ENCODE measurements at regions not wholly inside any gene's neighbourhood (a gene's known extent, or its start where the extent isn't known, plus 50 kb on each side); places are given as distances from the start of the nearest gene placed in this dataset.

DNA sequence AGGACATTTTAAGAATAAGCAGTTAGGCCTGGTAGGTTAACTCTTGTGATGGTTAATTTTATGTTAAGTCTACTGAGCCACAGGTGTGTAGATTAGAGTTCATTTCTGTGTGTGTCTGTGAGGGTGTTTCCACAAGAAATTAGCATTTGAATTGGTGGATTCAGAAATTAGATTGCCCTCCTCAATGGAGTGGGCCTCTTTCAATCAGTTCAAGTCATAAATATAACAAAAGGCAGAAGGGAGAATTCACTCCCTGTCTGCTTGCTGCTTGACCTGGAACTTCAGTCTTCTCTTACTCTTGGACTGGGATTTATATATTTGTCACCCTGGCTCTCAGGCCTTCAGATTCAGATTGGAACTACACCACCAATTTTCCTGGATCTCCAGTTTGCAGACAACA is 55.3 kb upstream of the POM121L12 start:
- DNase-seq: no peak

DNA sequence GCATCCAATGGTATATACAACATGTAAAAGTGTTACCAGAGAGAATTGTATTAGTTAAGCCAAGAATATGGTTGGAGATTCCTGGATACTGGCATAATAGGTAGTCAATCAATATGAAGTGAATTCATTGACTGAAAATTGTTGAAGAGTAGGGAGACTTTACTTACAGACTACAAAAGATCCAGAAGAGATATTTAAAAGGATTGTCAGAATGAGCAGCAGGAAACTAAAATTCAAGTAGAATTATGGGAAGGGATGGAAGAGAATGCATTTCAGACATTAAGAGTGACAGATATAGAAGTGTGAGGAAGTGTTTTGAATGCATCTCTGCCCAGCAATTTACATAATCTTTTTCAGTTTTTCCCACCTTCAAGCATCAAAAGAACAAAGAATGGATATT is 62.3 kb upstream of the POM121L12 start:
- DNase-seq: no peak

DNA sequence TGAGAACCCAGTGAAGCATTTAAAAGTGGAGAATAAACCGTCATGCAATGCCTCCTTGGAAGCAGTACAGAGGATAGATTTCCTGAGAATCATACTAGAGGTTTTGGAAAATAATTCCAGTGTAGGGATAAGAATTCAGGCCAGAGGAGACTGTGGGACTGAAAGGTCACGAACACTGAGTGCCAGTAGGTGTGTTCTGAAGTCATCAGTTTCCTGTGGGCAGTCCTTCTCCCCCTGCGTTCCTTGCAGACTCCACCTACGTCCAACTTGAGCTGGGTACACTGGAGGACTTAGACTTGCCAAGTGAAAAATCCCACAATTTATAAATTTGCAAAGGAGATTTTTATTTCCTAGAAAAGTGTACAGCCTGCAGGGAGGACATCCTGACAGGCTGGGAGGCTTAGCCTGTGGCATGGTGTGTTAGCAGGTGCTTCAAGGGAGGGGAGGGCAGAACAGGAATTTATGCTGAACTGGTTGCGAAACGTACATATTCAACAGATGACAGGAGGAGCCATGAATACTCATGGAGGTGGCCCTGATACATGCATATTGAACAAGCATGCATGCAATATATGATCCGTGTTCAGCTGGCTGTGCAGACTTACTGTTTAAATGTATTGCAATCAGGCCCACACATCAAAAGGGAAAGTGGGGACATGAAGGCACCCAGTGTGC is 72.9 kb upstream of the POM121L12 start:
- no peak for DNase-seq

DNA sequence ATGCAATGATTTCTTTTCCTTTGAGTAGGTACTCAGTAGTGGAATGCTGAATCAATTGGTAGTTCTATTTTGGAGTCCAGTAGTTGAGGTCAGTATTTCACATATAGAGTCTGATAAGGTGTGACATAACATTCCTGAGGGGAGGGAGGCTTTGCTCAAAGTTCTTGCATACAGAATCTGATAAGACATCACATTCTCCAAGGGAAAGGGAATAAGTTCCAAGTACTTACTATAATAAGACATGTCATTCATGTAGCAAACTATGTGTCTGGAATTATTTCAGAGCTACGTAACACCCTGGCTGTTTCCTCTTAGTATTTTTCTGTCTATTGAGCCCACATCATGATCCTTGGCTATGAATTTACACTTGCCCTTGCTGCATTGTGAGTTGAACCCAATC is 74.3 kb upstream of the POM121L12 start:
- DNase-seq: no peak

DNA sequence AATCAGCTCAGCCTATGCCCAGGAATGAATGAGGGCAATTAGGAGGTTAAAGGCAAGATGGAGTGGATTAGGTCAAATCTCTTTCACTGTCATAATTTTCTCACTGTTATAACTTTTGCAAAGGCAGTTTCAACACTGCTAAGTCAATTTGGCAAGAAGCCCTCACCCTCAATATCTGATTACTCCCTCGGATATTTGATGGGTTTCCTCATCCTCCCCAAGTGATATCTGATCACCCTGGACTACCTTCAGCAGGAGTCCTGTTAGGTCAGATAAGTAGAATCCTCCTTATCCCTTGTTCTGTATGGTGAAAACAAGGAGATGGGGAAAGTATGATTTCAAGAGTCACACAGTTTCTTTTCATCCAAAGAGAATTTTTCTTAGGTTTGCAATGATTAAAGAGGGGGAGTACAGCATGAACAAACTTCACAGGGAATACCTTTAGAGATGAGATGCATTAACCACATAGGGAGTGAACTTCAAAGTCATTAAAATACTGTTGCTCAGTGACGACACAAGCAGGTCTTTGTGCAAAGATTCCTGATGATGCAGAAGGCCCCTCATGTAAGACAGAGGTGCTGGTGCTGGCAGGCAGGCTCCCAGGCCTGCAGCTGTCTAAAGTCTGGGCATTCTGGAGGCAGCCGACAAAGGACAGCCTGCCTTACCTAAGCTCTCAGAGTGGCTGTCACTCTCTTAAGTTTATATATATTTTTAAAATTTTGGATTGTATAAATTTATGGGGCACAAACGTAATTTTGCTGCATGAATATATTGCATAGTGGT is 75.4 kb upstream of the POM121L12 start:
- DNase-seq: no peak

DNA sequence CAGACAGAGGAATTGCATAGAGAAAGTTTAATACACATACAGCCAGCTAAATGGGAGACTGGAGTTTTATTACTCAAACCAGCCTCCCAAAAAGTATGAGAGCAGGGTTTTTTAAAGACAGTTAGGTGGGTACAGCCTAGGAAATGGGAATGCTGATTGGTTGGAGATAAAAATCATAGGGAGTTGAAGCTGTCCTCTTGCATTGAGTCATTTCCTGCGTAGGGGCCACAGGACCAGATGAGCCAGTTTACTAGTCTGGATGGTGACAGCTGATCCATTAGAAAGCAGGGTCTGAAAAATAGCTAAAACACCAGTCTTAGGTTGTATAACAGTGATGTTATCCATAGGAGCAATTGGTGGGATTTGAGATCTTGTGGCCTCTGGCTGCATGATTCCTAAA is 76.1 kb upstream of the POM121L12 start:
- no peak for DNase-seq

GRCh38 chr7:52958621-52959140 is 76.8 kb upstream of the POM121L12 start:
- DNase-seq: no peak

GRCh38 chr7:52956379-52956915 is 79.0 kb upstream of the POM121L12 start:
- no peak for DNase-seq

DNA sequence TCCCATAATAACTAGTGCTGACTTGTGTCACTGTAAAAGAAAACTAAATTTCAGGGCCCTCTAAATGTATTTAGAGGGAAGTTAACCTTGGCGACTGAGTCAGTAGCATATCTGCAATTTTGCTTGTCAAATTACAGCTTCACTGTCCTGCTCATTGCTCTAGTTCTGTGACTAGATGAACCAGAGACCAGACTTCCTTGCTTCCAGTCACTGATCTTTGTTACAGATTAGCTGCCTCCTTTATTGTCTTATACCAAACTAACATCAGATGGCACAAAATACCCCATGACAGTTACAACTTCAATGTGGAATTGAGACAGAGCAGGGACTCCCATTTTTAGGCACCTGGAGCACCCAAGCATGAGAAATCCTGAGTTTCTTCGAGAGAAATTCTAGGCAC is 79.9 kb upstream of the POM121L12 start:
- DNase-seq: no peak

DNA sequence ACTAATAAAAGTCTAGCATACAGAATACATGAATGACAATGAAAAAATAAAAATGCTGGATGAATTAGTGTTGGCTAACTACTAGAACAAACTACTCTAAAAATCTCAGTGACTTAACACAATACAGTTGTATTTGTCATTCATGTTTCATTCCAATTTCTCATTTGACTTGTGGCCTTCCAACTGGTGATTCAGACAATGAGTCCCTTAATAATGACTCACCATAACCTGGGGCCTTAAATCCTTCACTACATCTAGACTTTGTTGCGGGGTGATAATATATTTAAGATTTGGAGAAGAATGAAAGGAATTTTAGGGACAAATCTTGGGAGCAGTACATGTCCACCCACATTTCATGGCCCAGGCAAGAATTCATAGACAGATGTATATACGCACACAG is 90.5 kb upstream of the POM121L12 start:
- no peak for DNase-seq

DNA sequence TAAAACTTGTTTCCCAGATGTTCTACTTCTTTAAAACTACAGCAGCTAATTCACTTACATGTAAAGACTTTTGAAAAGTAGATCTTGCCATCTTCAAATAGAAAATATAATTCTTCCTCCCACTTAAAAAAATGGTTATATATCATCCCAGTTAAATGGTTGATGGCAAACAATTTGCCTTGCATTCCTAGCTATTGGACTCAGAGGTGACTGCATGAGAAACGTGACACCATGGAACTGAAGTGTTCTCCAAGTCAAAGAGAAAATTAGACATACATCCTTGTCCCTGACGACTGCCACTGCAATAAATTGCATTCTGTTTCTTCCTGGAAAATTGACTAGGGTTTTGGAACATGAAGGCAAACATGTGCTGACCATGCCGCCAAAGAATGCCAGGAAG is 95.0 kb upstream of the POM121L12 start:
- DNase-seq: no peak

DNA sequence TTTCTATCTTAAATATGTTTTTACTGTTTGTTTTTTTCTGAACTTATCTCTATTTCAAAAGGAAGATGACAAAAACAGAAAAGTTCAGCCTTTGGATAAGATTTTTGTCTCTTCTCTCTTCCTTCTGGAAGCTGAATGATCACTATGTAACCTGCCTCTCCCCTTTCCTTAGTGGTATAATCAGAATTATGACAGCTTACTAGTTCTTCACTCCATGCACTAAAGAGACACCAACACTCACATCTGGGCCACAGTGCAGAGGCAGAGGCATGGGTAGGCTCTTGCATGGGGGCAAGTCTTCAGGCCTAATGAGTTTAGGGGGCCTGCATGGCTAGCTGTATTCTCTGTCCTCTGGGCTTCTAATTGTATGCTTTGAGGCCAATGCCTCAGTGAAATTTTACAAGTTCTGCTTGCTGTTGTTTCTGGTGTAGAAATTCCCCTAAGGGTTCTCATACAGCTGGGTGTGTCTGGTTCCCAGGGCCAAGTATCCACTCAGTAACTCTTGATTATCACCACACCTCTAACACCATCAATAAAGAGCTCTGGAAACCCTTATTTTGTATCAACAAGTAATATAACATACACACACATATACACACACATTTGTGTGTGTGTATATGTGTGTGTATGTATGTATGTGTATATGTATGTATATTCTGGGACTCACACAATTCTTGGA is 96.8 kb upstream of the POM121L12 start:
- no peak for DNase-seq

DNA sequence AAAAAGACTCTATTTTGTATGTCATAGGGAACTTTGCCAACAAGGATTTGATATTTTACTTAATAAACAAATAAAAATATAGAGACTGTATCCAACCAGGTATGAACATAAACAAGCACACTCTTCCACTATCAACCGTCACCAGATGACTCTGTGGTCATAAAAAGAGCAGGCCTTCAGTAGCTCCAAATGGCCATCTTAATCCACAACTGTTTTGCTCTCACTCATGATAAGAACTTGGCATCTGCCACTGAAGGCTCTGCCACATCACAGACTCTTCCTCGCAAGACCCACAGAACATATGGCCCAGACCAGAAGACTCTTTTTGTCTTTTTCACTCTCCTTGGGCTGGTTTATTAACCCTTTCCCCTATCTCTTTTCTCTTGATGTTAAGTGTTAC is 98.7 kb upstream of the POM121L12 start:
- DNase-seq: no peak

DNA sequence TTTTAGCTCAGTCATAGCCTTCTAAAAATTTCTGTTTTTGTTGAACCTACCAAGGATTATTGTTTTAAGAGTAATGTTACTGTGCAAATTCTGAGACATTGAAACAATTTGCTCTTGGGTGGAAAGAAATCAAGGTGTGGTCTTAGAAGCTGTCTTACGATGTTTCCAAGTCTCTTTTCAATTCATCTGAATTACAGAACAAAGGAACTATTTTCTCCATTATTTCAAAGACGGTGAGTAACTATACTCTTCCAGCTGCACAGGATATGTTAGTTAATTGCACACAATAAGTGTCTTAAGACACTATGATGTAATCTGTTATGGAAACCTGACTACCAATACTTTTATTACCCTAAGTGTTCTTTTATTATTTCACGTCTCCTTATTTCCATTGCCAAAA is 106.8 kb upstream of the POM121L12 start:
- no peak for DNase-seq

- DNase-seq: no peak
Measured at GRCh38 chr7:52925332-52925731, 110.1 kb upstream of the POM121L12 start.

- DNase-seq: no peak
Measured at GRCh38 chr7:52920977-52921376, 114.5 kb upstream of the POM121L12 start.

DNA sequence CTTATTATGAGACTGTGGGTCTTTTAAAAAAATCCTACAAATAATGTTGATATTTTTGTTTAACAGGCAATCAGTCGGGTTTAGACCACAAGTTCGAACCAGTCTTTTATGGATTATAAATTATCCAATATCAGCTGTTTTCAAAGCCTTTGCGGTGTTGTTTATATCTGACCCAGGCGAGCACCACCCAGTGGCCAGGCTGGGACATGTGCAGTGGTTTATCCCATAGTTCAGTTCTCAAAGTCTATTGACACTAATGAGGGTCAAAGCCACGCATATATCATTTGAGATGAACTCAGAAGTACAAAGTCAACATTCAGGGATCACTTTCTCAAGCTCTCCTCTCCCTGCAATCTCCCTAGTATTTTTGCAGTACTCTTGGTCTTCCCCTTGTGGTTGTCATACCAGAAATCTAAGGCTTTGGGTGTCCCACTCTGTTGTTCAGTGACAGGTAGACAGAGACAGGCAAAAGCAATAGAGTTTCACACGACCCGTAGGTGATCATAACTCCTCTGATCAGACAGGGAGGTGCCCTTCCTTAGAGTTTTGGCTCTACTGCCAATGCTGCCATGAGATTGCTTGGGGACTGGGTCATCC is 117.4 kb upstream of the POM121L12 start:
- no peak for DNase-seq

DNA sequence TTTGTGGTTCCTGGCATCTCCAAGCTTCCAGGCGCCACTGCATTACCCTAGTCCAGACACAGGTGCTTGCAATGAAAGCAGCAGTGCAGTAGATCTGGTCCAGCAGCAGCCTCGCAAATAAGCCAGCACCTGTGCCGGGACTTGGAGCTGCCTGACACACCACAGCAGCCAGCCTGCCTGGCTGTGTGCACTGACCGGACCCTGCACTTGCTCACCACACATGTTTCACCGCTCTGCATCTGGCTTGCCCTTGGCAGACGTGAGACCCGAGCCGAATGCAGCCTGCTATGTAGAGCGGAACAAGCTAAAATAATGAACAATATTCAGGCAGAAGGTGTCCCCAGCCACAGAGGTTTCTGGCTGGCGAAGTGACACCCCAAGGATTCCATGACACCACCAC is 123.6 kb upstream of the POM121L12 start:
- no peak for DNase-seq

GRCh38 chr7:52911326-52911725 is 124.1 kb upstream of the POM121L12 start:
- DNase-seq: no peak

DNA sequence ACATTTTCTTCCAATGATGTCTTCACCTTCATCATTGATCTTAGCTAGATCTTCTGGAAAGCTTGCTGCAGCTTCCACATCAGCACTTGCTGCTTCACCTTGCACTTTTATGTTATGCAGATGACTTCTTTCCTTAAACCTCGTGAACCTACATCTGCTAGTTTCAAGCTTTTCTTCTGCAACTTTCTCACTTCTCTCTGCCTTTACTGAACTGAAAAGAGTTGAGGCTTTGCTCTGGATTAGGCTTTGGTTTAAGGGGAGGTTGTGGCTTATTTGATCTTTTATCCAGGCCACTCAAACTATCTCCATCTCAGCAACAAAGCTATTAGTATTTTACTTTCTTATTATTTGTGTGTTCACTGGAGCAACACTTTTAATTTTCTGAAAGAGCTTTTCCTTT is 125.5 kb upstream of the POM121L12 start:
- no peak for DNase-seq

- DNase-seq: no peak
Measured at GRCh38 chr7:52909131-52909530, 126.3 kb upstream of the POM121L12 start.

DNA sequence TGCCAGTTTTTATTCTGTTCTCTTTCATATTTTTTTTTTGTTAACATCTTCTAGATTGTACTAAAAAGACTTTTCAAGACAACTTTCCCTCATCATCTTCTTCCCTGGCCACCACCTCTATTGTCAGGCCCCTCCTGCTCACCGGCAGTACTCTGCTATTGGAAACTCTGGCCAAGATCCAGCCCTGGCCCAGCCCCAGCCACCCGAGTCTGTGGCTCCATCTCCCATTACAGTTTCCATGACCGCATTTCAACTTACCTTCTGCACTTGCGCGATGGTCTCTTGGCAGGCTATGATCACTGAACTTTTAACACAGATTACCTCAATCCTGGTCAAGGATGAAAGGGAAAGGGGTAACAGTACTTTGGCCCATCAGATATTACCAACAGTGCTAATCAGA is 137.7 kb upstream of the POM121L12 start:
- DNase-seq: no peak

DNA sequence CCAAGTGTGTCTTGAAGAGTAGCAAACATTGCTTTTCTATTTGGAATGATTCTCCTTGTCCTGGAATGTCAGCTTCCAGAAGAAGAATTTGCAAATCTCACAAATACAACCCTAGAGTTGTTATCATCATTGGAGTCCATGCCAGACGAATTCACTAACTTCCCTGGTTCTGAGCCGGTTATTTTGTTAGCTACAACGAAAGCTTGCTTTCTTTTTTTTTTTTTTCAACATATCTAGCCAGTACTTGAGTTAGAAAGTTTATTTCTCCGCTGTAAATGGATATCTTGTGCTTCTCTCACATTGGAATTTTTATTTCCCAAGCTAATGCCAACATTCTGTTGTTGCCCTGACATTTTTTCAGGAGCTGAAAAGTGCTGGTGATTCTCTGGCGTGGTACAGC is 138.1 kb upstream of the POM121L12 start:
- DNase-seq: no peak
